Posterior vena cava (tissue), 2 donors: ENCODE measurements at regions not wholly inside any gene's neighbourhood (a gene's known extent, or its start where the extent isn't known, plus 50 kb on each side); places are given as distances from the start of the nearest gene placed in this dataset.

Source experiments
- DNase-seq: peaks from one replicate; pipeline ENCODE4 v3.0.0-alpha.2; 2020; ENCODE audit warnings: low spot score
- intact Hi-C, 2 donors: fragments of 100-400 bp; cut with DNase I; formaldehyde crosslinking; loops; one replicate each; pipeline versions ENCODE4 v1.14.1 to v1.14.2; 2022 to 2023
- donor health status: DM: yes; HTN: yes; CAD: no.
- donor health status: DM: yes; HTN: yes; CAD: no.

DNA sequence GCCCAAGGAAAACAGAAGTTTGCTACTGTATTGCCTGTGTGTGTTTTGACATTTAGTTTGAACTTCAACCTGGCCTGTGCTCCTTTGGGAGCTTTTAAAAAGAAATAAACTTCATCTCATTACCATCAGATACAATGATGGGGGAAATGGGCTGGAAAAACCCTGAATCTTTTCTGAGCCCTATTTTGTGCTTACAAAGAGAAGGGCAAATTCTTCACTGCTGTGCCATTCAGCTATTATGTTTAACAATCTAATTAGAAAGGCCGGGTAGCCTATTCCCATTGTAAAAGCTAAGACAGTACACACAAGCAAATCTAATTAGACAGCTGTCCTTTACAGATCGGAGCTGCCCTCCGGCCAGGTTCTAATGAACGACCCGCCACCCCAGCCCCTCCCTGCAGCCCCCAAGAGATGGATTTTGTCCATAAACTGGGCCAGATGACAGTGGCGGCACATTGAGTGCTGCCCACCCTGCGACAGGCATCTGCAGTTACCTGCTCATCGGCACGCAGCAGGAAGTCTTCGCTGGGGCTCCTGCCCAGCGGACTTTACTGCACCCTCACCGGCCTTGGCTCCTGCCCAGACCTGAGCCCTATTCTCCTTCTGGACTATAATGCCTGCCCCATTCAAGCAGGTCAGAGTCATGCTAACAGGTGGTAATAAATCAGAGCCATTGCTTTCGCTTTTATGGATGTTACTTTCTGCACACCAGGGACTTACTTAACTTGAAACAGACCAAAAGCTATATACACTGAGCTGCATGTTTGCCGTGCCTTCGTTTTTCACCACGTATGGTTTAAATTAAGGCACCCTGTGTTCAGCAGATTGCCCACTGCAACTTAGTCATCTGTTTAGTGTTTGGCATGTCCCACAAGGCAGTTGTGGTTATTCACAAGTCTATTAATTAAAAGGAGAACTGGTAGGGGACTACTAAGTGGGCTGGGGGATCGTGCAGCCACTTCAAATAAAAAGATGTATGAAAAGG, 549.6 kb downstream of the FGF9 start:
- intact Hi-C loops = no loop called here
- no peak for DNase-seq

DNA sequence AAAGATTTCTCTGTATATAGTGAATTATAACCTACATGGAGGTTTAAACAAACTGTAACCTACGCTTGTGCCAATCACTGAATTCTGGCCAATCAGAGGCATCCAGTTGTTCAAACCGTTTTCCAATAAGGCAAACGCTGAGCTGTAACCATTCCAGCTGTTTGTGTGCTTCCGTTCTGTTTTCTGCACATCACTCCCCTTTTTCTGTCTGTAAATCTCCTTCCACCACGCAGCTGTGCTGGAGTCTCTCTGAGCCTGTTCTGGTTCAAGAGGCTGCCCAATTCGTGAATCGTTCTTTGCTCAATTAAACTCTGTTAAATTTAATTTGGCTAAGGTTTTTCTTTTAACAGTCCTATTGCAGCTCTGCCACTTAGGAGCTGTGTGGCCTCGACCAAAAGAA, 552.5 kb downstream of the FGF9 start:
- DNase-seq = no peak
- intact Hi-C loops = no loop called here

DNA sequence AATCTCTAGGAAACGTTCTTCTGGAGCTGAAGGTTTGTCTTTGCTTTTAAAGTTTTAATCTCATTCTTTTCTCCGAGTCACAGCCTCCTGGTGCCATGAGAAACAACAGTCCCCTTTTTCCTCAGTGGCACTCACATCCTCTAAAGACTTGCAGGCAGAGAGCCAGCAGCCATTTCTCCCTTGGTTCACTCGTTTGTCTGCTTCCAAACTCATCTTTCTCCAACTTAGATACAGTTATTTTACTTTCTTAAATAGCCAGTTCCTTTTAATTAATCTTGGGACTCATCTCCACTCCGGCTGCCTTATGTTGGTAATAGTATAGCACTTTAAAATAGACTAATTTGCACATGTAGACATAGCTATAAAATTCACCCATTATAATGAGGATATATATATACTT, 555.2 kb downstream of the FGF9 start:
- no peak for DNase-seq
- intact Hi-C loops = no loop called here

- DNase-seq = no peak
- intact Hi-C loops = no loop called here
Measured at GRCh38 chr13:22227895-22228294, 557.0 kb downstream of the FGF9 start.

- intact Hi-C loops = loop anchor here in 1 of 2 donors (2.0 kb wide), 1 partner anchor 45 kb away; no protein-coding TSS in a partner anchor
- no peak for DNase-seq
Measured at GRCh38 chr13:22229916-22230315, 559.0 kb downstream of the FGF9 start.

DNA sequence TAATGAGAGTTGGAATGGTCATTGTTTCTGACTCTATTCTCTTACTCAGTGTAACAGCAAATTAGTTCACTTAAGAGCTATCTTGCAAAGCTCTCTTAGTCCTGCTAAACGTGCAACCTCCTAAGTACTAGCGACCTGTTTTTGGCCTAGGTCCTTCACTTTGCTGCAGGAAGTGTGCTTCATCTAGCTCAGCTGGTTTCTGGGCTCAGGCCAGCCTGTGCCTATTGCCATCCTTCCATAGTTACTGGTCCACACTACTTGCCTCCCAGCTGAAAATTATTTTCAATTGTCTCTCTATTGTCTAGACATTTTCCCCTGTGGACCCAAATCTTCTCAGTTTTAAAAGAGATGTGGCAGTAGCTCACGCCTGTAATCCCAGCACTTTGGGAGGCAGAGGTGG, 561.3 kb downstream of the FGF9 start:
- intact Hi-C loops = no loop called here
- DNase-seq = no peak

- intact Hi-C loops = no loop called here
- DNase-seq = no peak
Measured at GRCh38 chr13:22235285-22235949, 564.5 kb downstream of the FGF9 start.

DNA sequence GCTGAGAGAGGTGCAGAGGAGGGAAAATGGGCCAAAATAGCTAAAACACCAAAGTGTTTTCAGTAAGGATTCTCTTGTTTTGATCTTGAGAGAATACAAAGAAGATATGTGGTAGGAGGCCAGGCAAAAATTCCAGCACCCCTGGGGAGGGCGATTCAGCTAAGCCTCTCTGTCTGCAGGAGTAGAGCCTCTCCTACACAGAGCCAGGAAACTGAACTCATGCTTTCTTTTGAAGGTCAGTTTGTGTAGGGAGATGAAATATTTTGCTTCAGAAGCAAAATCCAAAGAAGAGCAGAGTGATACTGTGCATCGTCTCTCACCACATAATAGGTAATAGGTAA, 565.0 kb downstream of the FGF9 start:
- intact Hi-C loops = no loop called here
- DNase-seq = no peak

DNA sequence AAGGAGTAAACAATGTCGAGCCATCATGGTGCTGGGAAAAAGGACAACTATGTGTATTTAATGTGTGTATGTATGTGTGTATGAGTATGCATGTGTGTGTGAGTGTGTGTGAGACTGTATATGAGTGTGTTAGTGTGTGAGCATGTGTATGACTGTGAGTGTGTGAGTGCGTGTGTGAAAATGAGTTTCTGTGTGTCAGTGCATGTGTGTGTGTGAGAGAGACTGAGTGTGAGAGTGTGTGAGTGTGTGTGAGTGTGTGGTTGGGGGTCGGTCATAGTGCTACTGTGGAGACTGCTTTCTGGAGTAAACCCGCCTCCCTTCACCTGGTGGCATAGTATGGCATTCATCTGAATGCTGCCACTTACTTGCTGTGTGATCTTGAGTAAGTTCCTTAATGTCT, 567.4 kb downstream of the FGF9 start:
- intact Hi-C loops = no loop called here
- no peak for DNase-seq

DNA sequence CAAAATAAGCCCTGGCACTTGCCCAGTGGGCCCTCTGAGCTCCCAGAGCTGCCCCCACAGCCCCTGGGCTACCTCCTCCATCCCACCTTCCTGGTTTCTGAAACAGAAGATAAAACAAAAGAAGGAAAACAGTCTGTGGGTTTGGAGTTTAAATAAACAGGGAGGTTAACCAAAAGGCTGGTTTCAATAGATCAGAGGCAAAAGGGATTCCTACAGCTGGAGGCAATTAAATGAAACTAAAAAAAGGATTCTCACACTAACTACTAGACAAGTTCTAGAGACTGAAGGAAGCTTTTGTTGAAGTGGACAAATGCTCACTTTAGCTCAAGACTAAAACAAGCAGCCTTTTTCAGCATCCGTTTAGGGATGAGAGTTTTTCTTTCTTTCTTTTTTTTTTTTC, 569.8 kb downstream of the FGF9 start:
- no peak for DNase-seq
- intact Hi-C loops = no loop called here

DNA sequence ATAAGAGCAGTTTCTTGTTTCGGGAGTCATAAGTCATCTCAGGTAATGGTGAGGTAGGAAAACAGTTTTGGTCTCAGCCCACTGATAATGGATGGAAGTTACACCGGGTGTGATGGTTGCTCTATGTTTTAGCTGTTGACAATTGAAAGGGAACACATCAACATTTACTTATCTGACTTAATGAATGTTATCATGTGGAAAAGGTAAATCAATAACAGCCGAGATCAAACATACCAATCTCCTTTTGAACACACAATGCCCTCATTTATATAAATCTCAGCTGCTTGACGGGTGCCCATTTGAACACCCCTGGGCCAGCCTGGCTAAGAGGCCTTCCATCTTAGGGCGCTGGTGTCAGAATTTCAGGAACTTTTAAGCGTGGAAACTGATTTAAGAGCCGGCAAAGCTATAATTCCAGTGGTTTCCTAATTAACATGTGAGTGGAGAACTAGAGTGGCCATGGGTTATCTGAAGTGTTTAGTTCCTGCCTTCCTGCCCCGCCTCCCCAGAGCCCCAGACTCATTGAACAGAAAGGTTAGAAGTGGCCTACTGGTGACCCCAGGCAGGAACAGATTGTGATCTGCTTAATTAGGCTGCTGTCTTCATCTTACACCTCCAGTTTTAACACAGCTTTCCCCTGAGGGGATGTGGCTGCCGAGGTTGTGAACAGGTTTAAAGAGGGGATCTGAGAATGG, 572.7 kb downstream of the FGF9 start:
- intact Hi-C loops = no loop called here

DNA sequence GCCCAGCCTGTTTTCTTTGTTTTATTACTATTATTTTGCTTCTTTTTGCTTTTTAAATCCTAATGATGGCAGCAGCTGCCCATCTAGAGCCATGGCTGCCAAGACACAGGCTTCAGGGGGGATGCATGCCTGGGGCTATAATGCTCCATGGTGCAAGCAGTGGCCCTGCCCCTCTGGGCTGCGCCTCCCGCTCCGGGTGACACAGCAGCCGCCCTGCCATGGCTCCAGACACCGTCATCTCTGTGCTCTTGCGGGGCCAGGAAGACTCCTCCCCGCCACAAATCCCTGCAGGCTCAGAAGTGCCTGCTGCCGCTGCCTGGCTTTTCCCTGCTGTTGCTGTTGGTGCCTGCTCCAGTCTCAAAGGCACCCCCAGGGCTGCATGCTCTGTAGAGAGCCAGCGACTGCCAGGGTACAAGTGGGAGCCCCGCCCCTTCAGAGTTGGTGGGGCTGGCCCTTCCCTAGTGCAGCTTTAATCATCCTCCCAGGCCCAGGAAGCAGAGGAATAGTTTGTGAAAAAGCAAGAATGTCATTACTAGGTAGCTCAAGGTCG, 581.5 kb downstream of the FGF9 start:
- intact Hi-C loops = no loop called here
- no peak for DNase-seq

More for the DNA sequence above, 572.7 kb downstream of the FGF9 start:
- DNase-seq = no peak

DNA sequence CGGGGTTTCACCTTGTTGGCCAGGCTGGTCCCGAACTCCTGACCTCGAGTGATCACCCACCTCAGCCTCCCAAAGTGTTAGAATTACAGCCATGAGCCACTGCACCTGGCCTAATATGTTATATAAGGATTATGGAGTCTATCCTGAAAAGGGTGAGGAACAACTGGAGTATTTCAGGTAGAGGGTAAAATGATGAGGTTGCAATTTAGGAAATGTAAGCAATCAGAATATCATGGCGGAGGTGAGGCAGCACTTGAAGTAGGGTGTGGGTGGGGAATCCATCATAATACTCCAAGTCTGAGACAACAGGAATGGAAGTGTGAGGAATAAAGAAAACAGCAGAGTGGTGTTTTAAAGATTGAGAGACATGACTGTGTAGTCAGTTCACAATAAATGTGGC, 582.2 kb downstream of the FGF9 start:
- intact Hi-C loops = no loop called here

GRCh38 chr13:22256111-22256639, 585.3 kb downstream of the FGF9 start:
- intact Hi-C loops = no loop called here
- DNase-seq = no peak

More for the DNA sequence above, 582.2 kb downstream of the FGF9 start:
- no peak for DNase-seq

- intact Hi-C loops = no loop called here
- DNase-seq = no peak
Measured at GRCh38 chr13:22262001-22262885, 591.4 kb downstream of the FGF9 start.

DNA sequence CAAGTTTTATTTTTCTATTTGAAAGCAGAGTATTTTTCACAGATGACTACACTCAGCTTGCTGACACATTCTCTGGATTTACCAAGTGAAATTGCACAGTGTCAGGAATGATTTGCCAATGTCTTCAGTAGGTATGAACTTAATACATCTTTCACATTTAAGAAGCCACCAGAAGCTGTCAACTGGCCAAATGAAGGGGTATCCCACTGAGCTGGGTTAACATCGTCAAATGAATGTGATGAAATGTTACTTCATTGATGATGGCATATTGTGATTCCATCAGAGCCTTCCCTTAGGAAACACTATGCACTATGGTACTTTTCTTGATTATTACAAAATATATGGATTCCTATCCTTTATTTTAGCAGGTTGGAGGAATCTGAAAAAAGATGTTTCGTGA, 592.3 kb downstream of the FGF9 start:
- intact Hi-C loops = no loop called here
- DNase-seq = no peak

DNA sequence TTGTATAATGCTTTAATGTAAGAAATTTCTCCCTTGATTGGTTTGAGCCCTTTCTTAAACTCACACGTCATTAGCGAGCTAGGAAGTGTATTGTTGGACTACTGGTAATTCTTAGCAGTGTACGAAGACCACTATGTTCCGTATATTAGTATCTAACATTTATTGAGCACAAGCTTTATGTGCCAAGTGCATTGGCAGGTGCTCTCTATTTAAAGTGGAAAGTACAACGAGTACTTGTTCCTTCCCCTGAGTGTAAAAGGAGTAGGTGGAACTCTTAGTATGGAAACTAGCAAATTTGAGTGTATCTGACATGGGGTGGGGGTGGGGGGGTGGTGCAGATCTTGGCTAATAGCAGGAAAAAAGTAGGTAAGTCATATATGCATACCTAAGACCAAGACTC, 594.7 kb downstream of the FGF9 start:
- intact Hi-C loops = no loop called here
- no peak for DNase-seq

DNA sequence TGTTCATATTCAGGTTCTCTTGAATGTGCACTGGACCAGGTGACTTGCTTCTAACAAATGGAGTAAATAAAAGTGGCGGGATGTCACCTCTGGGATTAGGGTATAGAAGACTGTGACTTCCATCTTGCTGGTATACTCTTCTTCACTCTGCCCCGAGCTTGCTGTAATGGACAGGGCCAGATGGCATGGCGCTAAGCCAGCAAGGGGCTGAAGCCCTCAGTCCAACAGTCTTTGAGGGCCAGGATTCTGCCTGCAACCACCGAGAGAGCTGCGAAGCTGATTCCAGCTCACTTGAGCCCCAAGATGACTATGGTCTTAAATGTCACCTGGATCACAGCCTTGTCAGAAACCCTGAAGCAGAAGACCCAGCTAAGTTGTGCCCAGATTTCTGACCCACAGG, 600.0 kb downstream of the FGF9 start:
- DNase-seq = no peak
- intact Hi-C loops = no loop called here

- intact Hi-C loops = no loop called here
Measured at GRCh38 chr13:22271903-22272302, 601.0 kb downstream of the FGF9 start.

More at GRCh38 chr13:22271903-22272302, 601.0 kb downstream of the FGF9 start:
- DNase-seq = no peak
